ENCODE measurements at regions not wholly inside any gene's neighbourhood (a gene's known extent, or its start where the extent isn't known, plus 50 kb on each side); places are given as distances from the start of the nearest gene placed in this dataset.

DNA sequence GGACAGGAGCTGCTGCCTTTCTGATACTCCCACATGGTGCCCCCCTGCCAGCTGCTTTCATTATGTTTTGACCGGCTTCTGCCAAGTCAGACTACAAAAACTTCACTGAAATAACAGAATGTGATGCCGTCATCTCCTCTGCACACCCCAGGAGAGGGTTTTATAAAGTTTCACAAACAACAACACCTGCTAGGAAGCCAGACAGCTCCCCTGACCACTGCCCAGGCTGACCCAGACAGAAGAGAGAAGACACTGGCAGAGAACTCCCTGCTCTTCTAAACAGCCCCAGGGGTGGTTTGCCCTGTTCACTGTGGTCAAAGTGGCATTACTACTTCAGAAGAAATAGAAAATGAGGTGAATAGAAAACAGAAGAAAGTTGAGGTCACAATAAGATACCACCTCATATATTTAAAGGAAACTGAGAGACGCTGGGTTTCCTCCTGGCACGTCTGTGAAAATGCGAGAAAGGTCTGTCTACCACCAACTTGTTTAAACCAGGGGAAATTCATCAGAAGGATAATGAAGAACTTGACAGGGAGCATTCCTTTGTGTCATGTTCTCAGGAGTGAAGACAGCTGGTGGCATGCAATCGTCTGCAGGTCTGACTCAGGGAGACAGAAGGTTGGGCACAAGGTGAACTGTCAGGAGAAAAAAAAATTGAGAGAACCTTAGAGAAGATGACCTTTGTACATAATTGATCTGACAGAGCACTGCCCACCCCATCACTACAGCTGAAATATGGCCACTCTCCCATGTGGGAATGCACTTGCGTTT lies 119.0 kb upstream of the NFIA start:
- no peak overlapping the region for H3K4me3 ChIP-seq (replicated peaks; ENCODE audit: low read depth, low read length)
- TF ChIP-seq, protein P1, sequence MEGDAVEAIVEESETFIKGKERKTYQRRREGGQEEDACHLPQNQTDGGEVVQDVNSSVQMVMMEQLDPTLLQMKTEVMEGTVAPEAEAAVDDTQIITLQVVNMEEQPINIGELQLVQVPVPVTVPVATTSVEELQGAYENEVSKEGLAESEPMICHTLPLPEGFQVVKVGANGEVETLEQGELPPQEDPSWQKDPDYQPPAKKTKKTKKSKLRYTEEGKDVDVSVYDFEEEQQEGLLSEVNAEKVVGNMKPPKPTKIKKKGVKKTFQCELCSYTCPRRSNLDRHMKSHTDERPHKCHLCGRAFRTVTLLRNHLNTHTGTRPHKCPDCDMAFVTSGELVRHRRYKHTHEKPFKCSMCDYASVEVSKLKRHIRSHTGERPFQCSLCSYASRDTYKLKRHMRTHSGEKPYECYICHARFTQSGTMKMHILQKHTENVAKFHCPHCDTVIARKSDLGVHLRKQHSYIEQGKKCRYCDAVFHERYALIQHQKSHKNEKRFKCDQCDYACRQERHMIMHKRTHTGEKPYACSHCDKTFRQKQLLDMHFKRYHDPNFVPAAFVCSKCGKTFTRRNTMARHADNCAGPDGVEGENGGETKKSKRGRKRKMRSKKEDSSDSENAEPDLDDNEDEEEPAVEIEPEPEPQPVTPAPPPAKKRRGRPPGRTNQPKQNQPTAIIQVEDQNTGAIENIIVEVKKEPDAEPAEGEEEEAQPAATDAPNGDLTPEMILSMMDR (IDR thresholded peaks at IDR 0.05; ENCODE audit: low read depth, low read length, missing control alignments), result no peak
- no peak for DNase-seq (ENCODE audit: extremely low read depth, low read depth)

DNA sequence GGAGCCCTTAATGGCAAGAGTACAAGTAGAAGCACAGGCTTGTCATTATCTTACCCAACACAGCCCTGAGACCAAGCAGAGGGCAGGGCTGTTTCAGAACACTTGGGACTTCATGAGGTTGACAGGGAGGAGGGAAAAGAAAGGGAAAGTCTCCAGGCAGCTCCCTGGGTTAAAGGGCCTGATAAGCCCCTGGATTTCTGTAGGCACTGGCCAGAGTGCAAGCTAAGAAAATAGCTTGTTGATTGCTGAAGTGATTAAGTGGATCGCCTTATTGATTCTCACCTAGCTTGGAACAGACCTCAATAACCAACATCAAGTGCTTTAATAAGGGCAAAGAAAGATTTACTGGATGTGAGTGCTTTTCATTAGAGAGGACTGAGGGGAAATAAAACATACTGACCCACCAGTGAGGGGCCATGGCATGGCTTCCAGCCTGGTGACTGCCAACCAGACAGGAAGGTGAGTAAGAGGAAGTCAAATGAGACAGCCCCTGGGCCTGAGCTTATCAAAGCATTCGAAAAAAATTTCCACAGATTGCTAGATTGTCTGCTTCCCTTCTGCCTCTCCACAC lies 121.4 kb upstream of the NFIA start:
- no peak overlapping the region for H3K4me3 ChIP-seq (replicated peaks; ENCODE audit: low read depth, low read length)
- no peak for DNase-seq (ENCODE audit: extremely low read depth, low read depth)
- TF ChIP-seq, protein P1 (IDR thresholded peaks at IDR 0.05; ENCODE audit: low read depth, low read length, missing control alignments), result no peak

DNA sequence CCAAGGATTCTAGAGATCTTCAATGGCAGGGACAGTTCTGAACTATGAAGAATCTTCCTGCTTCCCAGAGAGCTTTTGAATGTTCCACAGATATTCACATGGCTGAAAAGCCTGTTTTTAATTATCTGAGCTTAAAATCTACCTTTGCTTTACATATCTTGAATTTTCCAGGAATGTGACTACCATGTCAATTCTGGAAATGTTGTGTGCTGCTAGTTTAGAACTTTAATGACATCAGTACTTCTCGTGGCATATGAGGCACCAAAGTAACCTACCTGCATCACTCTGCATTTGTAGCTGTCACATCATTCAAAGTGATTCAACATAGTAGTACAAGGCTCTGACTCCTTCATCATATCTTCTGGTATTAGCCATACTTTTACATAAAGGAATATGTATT lies 122.7 kb upstream of the NFIA start:
- no peak for DNase-seq (ENCODE audit: extremely low read depth, low read depth)
- TF ChIP-seq, protein P1 (IDR thresholded peaks at IDR 0.05; ENCODE audit: low read depth, low read length, missing control alignments), result no peak
- H3K4me3 ChIP-seq (replicated peaks; ENCODE audit: low read depth, low read length), result no peak overlapping the region

DNA sequence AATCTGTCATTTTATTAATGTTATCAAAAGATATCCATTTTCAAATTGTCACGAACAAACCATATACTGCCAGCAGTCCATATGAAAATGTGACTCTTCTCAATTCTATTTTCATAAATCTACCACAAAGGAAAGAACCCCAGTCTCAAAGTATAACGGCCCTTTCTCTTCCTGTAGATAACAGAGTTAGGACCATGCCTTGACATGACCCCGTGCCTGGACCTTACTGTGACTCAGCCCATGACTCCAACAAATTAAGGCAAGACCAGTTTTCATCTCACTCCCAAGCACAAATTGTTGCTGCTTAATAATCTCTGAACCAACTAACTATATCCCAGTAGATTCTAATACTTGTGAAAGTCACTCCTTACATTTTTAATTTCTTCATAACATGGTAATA lies 124.4 kb upstream of the NFIA start:
- TF ChIP-seq, protein P1 (IDR thresholded peaks at IDR 0.05; ENCODE audit: low read depth, low read length, missing control alignments), result no peak
- H3K4me3 ChIP-seq (replicated peaks; ENCODE audit: low read depth, low read length), result no peak overlapping the region
- DNase-seq (ENCODE audit: extremely low read depth, low read depth), result no peak

DNA sequence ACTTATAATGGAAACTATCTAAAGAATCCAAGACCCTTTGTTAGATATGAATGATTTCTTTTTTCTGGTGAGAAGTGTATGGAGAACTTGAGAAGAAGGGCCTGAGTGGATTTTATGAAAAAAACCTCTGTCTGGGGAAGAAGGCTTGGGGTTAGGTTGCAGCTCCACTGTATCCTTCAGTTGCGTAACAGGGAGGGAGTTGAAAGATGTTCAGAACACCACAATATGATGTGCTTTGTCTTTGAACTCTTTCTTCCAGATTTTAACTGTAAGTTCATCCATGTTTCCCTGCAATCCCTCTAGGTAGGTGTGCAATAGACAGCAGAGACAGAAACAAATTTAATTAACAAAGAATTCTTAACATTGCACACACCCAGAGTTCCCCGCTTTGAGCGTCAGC lies 125.8 kb upstream of the NFIA start:
- TF ChIP-seq, protein P1 (IDR thresholded peaks at IDR 0.05; ENCODE audit: low read depth, low read length, missing control alignments), result no peak
- DNase-seq (ENCODE audit: extremely low read depth, low read depth), result no peak
- no peak overlapping the region for H3K4me3 ChIP-seq (replicated peaks; ENCODE audit: low read depth, low read length)

DNA sequence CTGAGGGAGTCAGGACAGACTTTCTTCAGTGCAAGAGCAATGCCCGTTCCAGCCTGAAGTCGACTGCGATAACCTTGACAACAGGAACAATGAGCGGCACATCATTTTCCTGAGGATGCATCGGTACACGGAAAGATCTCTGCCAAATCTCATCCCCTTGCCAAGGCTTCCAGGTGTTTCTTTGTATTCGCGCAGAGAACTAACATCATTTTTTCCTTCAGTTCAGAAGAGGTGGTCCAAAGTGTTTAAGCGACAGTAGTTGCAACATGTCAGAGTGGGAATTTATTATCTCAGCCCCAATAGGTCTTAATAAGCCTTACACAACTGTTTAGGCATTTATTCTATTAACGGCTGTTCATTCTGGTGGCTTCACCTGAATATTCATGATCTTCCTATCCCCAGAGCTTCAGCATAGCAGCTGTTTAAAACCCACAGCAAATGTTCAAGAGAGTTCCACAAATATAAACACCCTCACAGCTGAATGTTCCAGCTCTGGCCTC lies 129.7 kb upstream of the NFIA start:
- no peak for DNase-seq (ENCODE audit: extremely low read depth, low read depth)
- no peak overlapping the region for H3K4me3 ChIP-seq (replicated peaks; ENCODE audit: low read depth, low read length)
- TF ChIP-seq, protein P1 (IDR thresholded peaks at IDR 0.05; ENCODE audit: low read depth, low read length, missing control alignments), result no peak

Data from HFF-Myc (cell line).